Ureter (tissue), 1 donor: ENCODE measurements at regions not wholly inside any gene's neighbourhood (a gene's known extent, or its start where the extent isn't known, plus 50 kb on each side); places are given as distances from the start of the nearest gene placed in this dataset.

Experiments
- DNase-seq: peaks from one replicate; pipeline ENCODE4 v3.0.0-alpha.2; 2020; ENCODE audit warnings: low spot score
- donor health status: DM: yes; HTN: yes; CAD: no.

GRCh38 chr2:12827721-12828120 lies 111.0 kb downstream of the TRIB2 start:
- DNase-seq, result no peak

GRCh38 chr2:12828980-12829379 lies 112.2 kb downstream of the TRIB2 start:
- DNase-seq, result no peak

DNA sequence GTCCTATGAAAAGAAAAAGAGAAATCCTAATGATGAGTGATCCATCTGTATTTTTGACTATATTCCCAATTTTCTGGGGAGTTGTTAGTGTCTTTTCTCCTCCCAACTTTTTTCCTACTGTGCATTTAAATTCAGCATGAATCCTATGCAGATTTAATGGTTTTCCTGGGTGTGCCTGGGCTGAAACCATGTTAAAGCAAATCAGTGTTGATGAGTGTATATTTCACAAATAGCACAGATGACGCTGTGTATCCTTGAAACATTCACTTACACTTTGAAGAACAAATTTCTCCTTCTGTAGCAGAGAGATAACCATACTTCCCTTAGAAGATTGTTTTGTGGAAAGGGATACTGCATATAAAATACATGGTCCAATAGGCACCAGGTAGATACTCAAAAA lies 114.3 kb downstream of the TRIB2 start:
- no peak for DNase-seq

GRCh38 chr2:12834239-12834638 lies 117.5 kb downstream of the TRIB2 start:
- DNase-seq, result no peak

GRCh38 chr2:12835733-12836132 lies 119.0 kb downstream of the TRIB2 start:
- no peak for DNase-seq

DNA sequence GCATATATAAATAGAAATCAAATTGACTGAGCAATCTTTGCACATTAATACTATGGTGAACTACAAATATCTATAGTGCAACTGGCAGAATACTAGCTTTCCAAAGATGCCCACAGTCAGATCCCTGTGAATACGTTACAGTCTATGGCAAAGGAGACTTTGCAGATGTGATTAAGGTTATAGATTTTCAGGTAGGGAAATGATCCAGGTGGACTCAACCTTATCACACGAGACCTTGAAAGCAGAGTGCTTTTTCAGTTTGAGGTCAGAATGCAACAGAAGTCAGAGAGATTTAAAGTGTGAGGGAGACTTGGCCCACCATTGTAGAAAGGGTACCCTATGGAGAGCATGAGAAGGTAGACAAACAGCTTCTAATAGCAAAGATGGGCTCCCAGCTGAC lies 122.6 kb downstream of the TRIB2 start:
- DNase-seq, result no peak

- DNase-seq, result no peak
Observed at GRCh38 chr2:12841021-12841420, 124.3 kb downstream of the TRIB2 start.

- no peak for DNase-seq
Observed at GRCh38 chr2:12842917-12843316, 126.2 kb downstream of the TRIB2 start.

- DNase-seq, result no peak
Observed at GRCh38 chr2:12844511-12844910, 127.8 kb downstream of the TRIB2 start.

GRCh38 chr2:12847694-12848575 lies 131.2 kb downstream of the TRIB2 start:
- DNase-seq, result no peak

- no peak for DNase-seq
Observed at GRCh38 chr2:12852135-12852534, 135.4 kb downstream of the TRIB2 start.

DNA sequence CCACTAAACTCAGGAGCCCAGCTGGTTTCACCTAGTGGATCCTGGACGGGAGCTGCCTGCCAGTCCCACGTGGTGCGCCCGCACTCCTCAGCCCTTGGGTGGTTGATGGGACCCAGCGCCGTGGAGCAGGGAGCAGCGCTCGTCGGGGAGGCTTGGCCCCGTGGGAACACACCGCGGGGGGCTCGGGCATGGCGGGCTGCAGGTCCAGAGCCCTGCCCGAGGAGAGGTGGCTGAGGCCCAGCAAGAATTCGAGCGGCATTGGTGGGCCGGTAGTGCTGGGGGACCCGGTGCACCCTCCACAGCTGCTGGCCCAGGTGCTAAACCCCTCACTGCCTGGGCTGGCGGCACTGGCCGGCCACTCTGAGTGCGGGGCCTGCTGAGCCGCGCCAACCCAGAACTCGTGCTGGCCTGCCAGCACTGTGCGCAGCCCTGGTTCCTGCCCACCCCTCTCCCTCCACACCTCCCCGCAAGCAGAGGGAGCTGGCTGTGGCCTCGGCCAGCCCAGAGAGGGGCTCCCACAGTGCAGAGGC lies 137.3 kb downstream of the TRIB2 start:
- DNase-seq, result no peak

DNA sequence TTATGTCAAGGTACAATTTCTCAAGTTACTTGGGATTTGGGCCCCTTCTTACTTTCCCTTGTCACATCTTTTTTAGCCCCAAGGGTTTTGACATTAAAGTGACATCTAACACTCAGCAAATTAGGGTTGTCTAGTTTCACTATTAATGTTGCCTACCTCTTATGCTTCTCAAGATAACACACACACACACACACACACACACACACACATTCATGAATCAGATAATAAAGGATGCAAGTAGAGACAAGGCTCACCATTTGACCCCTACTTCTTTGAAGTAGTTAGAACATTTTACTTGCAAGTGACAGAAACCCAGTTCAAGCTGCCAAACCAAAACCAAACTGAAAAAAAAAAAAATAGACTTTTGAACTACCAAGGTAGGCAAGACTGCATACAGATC lies 138.8 kb downstream of the TRIB2 start:
- no peak for DNase-seq

DNA sequence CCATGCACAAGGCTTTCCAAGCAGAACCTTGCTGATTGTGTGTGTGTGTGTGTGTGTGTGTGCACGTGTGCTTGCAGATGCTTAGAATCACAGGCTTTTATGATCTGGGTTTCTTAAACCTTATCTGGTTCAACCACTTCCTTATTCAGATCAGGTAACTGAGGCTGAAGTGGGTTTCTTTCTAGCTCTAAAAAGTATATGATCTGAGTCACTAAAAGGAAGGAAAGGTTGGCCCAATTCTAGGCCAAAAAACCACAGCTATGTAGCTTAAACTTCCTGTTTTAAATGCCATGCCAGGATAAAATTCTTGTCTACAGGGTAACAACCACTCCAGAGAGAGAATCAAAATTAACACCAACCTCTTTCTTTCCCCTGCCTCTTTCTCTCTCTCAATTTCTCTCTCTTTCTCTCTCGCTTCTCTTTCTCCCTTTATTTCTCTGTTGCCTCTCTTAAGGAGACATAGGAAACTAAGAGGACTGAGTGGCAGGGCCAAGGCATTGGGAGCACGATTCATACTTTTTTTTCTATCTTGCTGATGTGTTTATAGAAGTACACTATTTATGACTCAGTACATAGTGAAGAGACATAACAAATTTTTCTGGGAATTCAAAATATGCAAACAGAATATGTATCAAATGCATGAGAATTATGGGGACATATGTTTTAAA lies 140.3 kb downstream of the TRIB2 start:
- no peak for DNase-seq

GRCh38 chr2:12857891-12858290 lies 141.2 kb downstream of the TRIB2 start:
- DNase-seq, result no peak

DNA sequence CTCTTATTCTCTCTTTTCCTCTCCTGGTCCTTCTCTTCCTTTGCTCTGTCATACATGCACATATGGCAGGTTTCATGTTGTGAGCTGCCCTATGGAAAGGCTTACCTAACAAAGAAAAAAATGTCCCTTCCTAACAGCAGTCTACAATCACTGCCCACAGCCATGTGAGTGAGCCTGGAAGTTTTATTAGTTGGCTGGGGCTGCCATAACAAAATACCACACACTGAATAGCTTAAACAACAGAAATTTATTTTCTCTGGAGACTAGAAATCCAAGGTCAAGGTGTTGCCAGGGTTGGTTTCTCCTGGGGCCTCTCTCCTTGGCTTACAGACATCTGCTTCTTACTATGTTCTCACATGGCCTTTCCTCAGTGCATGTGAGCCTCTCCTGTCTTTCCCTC lies 142.1 kb downstream of the TRIB2 start:
- DNase-seq, result no peak

DNA sequence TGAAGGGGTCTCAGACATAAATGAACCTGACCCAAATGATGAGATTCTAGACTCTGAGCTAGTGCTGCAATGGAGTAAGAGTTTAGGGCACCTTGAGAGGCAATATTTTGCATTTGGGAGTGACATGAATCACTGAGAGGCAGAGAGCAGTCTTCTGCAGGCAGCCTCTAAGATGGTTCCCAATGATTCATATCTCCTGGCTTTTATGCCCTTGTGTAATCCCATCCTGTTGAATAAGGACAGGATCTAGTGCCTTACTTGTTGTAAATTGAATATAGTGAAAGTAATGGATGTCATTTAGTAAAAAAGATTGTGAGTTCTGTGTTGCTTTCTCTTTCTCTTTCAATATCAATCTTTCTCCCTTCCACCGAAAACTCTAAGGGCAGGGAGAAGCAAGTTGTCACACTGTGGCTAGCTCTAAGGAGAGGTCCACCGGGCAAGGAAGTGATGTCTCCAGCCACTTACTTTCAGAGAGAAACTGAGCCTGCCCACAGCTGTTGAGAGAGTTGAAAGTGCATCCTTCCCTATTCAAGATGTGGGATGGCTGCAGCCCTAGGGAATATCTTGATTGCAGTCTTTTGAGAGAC lies 144.7 kb downstream of the TRIB2 start:
- DNase-seq, result no peak

- no peak for DNase-seq
Observed at GRCh38 chr2:12862541-12862940, 145.8 kb downstream of the TRIB2 start.

DNA sequence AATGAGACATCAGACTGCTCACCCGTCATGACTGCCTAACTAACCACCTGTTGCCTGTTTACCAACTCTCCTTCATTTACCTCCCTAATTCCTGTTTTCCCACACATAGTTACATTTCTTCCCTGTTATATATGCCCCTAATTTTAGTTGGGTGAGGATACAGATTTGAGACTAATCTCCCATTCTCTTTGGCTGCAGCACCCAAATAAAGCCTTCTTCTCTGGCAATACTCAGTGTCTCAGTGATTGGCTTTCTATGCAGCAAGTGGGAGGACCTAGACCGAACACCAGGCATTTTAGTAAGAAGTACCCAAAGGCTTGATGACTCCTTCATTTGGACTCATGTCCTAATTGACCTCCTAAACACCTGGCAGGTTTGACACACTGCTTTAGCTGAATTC lies 147.2 kb downstream of the TRIB2 start:
- no peak for DNase-seq

DNA sequence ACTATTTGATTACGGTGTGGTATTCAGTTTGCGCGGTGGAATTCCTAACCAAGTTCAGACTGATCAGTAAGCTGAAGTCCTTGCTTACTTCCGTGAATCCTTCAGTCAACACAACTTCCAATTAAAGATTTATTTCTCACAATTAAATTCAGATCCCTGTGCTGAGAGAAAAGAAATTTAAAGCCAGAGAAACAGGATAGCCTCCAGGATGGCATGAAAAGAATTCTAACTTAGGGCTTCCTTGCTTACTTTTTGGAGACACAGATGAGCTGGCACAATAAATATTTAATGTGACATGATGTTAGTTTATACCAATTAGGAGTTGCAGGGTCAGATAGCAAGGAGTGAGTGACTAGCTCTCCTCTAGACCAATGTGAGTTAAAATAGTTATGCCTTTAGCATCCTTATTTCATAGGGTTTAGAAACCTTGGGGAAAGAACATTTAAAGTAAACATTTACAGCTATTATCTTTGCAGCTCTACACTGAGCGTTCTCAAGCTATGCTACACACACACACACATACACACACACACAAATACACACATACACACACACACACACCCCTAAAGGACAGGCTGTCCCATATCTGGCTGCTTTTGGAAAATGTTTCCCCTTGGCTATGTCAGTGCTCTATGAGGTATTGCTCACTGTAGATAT lies 151.0 kb downstream of the TRIB2 start:
- no peak for DNase-seq

- no peak for DNase-seq
Observed at GRCh38 chr2:12870692-12871091, 154.0 kb downstream of the TRIB2 start.

DNA sequence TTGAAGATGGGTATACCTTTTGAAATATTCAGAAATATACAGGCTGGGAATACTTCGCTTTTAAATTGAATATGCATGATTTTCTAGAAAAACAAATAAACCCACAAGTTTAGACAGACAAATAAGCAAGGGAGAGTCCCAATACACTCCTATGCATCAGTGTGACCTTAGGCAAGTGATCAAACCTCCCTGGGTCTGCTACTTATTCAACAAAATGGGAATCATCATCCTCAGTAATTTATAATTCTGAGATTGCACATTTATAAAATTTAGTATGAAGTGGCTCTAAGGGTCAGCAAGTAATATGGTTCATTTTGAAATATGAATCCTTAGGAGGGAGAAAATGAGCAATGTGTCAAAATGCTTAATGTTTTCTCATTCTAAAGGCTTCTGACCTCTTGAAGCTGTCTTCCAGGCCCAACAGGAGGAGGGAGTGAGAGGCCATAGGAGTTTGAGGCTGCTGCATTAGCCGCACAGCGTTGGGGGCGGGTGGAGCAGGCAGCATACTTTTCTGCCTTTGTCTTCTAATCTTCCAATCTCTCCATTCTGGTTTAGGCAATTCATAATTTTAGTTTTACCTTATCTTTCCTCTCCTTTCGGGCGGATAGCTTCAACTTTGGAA lies 155.1 kb downstream of the TRIB2 start:
- DNase-seq, result no peak
